IPS DF 19.7 (cell line): ENCODE measurements at regions not wholly inside any gene's neighbourhood (a gene's known extent, or its start where the extent isn't known, plus 50 kb on each side); places are given as distances from the start of the nearest gene placed in this dataset.

ENCODE experiments used
- DNase-seq: peaks from one replicate; pipeline ENCODE4 v3.0.0-alpha.2; 2013; ENCODE audit warnings: low read depth, low spot score

DNA sequence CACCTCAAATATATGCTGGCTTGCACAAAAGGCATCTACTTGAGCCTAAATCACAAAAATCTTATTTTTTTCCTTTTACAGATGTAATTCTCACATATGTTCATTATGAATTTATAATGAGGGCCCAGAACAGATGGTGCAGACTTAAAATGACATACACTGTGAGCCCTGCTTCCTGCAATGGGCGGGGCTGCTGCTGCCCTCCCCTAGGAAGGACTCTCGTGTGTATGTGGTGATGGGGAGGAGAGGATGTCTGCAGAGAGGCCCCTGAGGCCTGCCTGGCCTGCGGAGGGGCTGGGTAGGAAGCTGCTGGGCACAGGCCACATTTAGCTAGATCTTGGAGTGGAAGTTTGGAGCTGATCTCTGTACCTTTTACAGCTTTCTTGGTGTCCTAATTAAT lies 233.4 kb upstream of the KIRREL3 start:
- DNase-seq, result no peak

GRCh38 chr11:127230392-127230791 lies 229.8 kb upstream of the KIRREL3 start:
- no peak for DNase-seq

DNA sequence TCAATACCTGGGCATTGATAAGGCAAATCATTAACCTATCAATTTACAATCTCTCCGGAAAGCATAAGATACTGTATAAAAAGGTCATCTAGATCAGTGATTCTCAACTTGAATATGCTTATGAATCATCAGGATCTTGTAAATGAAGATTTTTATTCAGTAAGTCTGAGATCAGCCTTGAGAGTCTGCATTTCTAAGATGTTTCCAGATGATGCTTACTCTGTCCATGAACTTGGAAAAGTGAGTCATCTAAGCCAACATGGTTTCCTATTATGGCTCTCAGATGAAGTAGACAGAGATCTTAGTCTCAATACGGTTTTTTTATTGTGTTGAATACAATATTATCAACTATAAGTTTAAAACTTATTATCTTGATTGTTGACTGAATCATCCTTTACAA lies 226.4 kb upstream of the KIRREL3 start:
- no peak for DNase-seq

- DNase-seq, result no peak
These were observed 225.8 kb upstream of the KIRREL3 start for GRCh38 chr11:127226380-127226779.

- DNase-seq, result no peak
These were observed 225.0 kb upstream of the KIRREL3 start for GRCh38 chr11:127225619-127226018.

GRCh38 chr11:127224276-127224675 lies 223.7 kb upstream of the KIRREL3 start:
- DNase-seq, result no peak

- no peak for DNase-seq
These were observed 223.1 kb upstream of the KIRREL3 start for GRCh38 chr11:127223633-127224032.

GRCh38 chr11:127223026-127223425 lies 222.5 kb upstream of the KIRREL3 start:
- DNase-seq, result peak; percentile 2

GRCh38 chr11:127219704-127220103 lies 219.1 kb upstream of the KIRREL3 start:
- no peak for DNase-seq

- no peak for DNase-seq
These were observed 217.7 kb upstream of the KIRREL3 start for GRCh38 chr11:127218275-127218608.

DNA sequence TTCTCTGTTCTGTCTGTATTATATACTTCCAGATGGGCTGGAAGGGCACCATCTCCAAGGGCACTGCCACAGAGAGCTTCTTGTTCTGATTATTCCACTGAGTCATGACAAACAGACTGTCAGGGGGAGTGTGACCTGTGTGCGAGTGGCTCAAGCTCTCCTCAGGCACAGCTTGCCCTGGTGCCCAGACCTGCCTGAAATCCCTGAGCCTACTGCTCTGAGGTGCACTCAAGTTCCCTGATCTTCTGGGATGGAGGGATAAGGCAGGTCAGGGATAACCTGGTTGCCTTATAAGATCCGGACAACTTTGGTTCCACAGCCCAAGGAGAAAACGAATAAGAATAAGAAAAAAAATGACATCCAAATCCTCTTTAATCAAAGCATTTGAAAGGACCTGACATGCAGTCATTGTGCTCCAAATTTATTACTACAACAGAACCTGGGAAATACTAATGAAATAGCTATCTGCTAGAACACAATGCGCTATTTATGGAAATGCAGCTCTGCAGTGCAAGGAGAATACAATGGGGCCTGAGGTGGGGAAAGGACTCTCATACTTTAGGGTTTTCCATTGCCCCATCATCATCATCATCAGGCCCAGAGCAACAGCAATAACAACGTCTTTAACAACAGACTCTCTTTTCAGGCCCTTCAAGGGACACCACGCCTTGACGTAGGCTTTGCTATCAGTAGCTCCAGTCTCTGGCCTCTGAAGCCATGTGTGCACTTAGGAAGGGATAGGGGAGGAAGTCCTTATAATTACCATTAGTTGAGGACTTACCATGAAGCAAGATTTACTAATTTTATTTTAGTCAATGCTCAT lies 217.1 kb upstream of the KIRREL3 start:
- no peak for DNase-seq

GRCh38 chr11:127205688-127206217 lies 205.2 kb upstream of the KIRREL3 start:
- DNase-seq, result no peak

DNA sequence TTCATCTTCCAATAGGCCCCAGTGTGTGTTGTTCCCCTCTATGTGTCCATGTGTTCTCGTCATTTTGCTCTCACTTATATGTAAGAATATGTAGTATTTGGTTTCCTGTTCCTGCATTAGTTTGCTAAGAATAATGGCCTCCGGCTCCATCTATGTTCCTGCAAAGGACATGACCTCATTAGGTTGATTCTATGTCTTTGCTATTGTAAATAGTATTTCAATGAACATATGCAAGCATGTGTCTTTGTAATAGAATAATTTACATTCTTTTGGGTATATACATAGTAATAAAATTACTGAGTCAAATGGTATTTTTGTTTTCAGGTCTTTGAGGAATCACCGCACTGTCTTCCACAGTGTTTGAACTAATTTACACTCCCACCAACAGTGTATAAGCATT lies 202.9 kb upstream of the KIRREL3 start:
- DNase-seq, result no peak

DNA sequence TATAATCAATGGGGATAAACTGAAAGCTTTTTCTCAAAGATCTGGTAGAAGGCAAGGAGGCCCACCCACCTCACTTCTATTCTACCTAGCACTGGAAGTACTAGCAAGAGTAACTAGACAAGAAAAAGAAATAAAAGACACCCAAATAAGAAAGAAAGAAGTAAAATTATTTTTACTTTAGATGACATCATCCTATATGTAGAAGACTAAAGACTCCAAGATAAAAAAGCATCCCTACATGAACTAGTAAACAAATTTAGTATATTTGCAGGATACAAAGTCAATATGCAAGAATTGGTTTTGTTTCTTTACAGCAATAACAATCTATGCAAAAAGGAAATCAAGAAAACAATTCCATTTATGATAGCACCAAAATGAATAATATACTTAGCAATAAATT lies 201.5 kb upstream of the KIRREL3 start:
- DNase-seq, result no peak

DNA sequence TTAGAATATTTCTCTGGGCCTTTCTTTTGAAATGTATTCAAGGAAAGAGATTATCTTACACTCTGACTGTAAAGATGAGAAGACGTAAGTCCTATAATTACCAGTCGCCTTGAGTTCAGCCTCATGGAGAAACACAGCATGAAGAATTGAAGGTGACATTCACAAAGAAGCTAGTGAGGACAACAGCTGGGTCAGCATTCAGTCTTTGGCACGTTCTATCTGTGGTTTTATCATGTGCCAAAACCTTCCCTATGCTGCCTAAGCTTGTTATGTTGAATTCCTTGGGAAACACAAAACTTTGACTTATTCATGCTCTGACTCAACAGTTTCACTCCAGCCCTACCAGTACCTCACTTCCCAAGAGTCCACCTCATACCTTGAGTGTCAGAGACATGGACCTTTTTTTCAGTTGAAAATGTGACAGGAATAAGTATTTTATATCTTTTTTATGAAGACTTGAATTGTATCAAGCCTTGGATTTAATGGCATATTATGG lies 198.8 kb upstream of the KIRREL3 start:
- no peak for DNase-seq

- no peak for DNase-seq
These were observed 195.0 kb upstream of the KIRREL3 start for GRCh38 chr11:127195501-127196120.

- no peak for DNase-seq
These were observed 194.0 kb upstream of the KIRREL3 start for GRCh38 chr11:127194521-127194920.

DNA sequence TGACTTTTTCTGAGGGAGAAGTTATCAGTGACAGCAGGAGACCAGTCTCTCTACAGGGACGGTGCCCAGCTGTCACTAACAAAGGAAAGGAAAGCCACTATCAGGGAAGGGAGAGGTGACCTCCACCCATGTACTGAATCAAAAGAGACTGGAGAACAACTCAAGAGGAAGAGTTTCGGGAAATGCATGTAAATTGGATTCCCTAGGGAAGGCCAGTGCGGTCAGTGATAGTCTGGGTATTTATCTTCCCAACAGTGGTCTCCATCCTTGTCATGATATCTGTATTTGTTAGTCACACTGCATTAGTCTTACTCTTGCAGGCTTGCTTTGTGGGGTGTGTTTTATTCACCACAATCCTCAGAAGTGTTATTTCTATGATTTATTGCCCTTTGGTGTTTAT lies 193.4 kb upstream of the KIRREL3 start:
- no peak for DNase-seq

DNA sequence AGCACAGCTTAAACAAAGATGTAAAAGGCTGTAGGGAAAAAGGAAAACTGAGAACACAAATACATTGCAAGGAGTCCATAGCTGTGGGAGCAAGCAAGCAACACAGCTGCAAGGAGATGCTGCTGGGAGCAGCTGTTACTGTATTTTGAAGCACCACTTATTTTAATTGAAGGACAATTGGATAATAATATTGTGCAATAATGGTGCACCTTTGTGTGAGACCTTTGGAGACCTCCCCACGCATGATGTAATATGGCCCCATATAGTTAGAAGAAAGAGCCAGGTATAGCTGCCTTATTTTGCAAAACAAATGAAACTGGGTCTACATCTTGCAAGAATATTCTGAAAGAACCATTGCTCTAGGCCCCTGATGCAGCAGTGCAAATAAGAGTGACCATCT lies 191.1 kb upstream of the KIRREL3 start:
- DNase-seq, result no peak

- no peak for DNase-seq
These were observed 190.7 kb upstream of the KIRREL3 start for GRCh38 chr11:127191261-127191660.

DNA sequence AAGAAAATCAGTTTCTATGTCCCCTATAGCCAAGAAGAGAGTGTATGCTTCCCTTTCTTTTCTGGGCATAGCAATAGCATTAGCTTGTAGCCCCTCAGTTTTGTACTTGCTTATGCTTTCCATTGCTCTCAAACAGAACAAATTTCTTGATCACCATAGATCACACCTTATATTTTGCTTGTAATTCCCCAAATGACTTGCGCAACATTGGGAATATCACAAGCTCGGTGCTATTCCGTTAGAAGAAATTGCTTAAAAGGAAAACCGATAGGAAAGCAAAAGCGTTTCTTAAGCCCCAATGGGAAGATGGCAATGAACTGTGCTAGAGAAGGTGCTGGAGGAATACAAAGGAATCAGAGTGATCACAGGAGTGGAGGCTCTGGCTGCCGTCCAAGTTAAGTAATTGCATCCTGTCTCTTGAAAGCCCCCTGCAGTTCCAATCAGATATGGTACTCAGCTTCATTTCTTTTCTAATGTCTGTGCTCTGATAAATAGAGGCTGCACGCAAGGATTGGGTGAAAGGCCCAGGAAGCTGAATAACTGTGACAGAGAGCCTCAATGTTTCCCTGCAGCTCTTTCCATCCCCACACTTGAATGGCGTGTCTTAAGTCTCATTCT lies 182.1 kb upstream of the KIRREL3 start:
- DNase-seq, result no peak

GRCh38 chr11:127157225-127157624 lies 156.7 kb upstream of the KIRREL3 start:
- no peak for DNase-seq

DNA sequence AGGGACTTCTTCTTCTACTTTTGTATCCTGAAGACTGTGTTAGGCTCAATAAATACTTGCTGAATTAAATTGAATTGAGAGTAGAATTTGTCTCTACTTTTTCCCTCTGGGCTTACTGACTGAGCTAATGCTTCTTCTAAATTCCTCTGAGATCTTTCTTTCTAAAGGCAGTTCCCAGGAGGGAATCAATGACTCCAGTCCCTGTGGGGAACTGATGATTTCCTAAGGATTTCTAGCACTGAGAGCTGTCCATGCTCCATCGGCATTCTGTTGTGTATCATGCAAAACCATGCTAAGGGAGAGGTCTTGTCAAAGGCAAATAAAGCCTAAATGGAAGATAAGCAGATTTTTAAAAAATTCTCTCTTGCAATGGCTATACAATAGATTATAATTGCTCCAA lies 148.8 kb upstream of the KIRREL3 start:
- DNase-seq, result no peak
